ENCODE measurements at regions not wholly inside any gene's neighbourhood (a gene's known extent, or its start where the extent isn't known, plus 50 kb on each side); places are given as distances from the start of the nearest gene placed in this dataset.

DNA sequence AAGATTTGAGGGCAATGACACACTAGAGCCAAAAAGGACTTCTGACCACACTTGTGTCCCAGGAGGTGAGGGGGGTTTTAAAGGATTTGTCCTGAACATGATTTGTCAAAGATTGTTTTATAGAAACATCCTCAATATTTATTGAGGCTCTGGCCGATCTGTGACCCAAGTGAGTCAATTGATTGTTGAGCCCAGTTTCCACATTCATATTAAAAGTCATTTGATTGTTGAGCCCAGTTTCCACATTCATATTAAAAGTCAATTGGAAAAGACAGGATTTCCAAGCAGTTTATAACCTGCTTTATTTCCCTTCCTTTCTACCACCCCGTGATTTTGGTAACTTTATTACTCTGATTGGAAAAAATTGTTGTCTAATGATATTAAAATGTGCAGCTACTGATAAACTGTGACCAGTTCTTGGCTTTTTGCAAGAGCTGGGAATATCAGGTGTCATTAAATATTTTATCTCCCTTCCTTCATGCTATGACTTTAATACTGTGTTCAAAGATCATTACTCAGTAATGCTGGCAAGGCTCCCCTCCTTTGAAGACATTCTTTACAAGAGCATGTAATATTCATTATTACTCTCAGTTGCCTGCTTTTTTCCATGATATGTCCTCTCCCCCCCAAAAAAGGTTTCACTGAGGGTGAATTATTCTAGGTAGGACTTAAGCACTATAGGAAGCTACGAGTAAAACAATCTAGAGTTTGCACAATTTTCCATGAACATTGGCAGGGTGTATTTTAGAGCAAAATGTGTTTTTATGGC, 75.3 kb downstream of the HRH4 start:
- TF ChIP-seq EP300 (IDR thresholded peaks at IDR 0.05), result no peak
- TF ChIP-seq, protein P1, sequence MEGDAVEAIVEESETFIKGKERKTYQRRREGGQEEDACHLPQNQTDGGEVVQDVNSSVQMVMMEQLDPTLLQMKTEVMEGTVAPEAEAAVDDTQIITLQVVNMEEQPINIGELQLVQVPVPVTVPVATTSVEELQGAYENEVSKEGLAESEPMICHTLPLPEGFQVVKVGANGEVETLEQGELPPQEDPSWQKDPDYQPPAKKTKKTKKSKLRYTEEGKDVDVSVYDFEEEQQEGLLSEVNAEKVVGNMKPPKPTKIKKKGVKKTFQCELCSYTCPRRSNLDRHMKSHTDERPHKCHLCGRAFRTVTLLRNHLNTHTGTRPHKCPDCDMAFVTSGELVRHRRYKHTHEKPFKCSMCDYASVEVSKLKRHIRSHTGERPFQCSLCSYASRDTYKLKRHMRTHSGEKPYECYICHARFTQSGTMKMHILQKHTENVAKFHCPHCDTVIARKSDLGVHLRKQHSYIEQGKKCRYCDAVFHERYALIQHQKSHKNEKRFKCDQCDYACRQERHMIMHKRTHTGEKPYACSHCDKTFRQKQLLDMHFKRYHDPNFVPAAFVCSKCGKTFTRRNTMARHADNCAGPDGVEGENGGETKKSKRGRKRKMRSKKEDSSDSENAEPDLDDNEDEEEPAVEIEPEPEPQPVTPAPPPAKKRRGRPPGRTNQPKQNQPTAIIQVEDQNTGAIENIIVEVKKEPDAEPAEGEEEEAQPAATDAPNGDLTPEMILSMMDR (IDR thresholded peaks at IDR 0.05), result no peak

Measured in suprapubic skin (tissue), 3 donors.